Stimulated activated CD8-positive, alpha-beta memory T cell treated with anti-CD3 and anti-CD28 coated beads, Interleukin-4, amount 100 ng/mL, for 4 hours (primary cell): ENCODE measurements at regions not wholly inside any gene's neighbourhood (a gene's known extent, or its start where the extent isn't known, plus 50 kb on each side); places are given as distances from the start of the nearest gene placed in this dataset.
"Not testable (repeated sequence)": the region's sequence is repeated elsewhere in the genome, so short reads cannot be mapped to it uniquely, and the experiment has no call there.

Experiments
- DNase-seq, 2 donors: peaks; one replicate each; pipeline ENCODE4 v3.0.0-alpha.2; 2020; ENCODE audit warnings: low read depth in 2 of 2, low spot score in 1 of 2

DNA sequence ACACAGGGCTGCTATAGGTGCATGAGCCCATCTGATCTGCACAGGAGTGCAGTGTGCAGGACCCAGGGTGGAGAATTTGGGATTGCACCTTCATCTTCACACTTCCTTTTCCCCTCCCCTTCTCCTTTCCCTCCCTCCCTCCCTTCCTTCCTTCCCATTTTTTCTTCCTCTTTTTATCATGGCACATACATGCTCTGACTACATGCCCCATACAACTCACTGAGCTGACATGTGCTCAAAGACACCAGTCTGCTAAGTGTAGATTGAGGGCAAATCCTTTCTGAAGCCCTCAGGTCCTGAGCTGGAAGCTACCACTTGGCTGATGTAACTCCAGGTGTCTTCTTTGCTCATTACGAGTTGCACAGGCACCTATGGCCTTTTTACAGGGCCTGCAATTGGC is 365.3 kb upstream of the ZNF32 start:
- no peak for DNase-seq

DNA sequence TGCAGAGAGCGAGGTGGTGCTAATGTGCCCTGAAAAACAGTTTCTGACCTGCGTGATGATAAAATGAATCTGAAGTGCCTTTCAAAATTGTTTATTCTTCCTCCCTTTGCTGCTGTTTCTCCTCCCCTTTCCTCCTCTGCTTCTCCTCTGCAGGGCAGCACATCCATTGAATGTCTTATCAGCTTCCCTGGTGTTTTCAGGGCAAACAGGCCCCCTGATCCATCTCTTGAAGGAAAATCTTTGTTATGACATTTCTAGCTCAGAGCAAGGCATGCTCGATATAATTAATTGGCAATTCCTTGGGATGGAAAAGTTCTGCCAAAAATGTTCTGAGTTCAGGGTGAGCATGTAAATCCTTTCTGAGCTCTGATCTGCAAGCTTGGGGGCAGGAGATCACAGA is 364.2 kb upstream of the ZNF32 start:
- DNase-seq: no peak

DNA sequence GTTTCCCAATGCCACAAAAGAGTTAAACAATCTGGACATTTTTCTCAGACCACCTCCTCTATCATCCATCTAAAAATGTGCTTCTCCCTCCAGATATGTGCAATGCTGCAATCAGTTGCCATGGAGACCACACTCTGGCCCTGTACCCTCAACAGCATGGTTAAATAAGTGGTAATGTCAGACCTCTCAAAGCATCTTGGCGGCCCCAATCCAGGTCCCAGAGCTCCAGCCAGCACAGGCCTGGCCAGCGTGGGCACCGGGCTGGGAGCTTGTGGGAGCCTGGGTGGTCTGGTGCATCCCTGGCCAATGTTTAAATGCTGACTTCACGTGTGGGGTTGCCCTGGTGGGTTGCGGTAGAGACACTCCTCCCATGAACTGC is 362.9 kb upstream of the ZNF32 start:
- no peak for DNase-seq

DNA sequence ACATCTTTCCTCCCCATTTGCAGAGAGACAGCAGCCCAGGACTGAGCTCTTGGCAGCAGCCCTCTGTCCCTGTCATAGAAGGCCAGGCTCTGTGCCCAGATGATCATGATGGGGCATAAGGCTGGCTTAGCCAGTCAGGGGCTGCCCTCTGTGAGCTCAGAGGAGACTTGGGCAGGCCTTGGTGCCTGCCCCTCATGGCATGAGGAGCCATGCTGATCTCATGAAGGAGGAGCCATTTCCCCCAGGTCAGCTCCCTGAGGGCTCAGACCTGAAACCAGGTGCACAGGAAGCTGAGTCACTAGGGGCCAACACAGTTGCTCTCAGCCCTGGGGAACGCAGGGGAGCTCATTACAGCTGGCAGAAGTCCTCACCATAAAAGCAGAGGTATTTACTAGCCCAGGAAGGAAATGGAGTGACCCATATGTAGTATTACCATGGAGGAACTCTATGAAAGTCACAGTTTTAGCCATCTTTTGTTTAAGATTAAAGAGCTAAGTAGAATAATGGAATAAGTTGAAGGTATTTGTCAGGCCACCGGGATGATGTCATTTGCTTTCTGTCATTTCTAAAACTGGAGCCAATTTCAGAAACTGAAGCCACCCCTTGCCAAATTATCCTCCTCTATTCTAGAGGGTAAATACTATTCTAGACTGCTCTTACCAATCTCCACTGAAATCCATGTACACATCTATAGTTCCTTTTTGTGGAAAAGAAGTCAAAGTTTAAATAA is 362.4 kb upstream of the ZNF32 start:
- no peak for DNase-seq

DNA sequence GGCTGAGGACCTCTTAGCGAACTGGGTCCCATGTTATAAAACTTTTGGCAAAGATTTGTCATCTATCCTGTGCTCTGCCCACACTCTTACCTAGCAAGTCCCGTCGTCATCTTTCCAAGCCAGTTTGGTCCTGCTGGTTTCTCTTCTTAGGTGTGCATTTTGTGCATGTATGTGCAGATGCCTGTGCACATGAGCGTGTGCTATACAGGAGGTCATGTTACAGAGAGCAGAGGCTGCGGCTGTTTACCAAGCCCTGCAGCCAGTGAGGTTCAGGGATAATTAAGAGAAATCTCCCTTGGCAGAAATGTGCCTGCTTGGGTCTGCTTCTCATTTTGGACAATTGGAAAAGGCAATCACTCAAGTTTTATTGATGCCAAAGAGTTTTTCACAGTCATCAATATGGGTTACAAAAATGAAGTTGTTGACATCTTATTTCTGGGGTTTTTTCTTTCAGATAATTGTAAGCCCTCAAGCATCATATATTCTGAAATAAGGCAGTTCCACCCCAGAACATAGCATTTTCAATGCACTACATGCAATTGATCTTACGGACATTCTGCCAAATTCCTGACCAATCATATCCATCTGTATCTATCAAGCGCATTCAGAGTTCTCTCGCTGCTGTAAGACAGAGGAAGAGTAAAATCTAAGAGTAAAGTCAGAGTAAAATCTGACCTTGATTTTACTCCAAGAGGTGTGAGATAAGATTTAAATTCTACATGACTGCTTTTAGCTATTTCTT is 361.4 kb upstream of the ZNF32 start:
- DNase-seq: no peak

DNA sequence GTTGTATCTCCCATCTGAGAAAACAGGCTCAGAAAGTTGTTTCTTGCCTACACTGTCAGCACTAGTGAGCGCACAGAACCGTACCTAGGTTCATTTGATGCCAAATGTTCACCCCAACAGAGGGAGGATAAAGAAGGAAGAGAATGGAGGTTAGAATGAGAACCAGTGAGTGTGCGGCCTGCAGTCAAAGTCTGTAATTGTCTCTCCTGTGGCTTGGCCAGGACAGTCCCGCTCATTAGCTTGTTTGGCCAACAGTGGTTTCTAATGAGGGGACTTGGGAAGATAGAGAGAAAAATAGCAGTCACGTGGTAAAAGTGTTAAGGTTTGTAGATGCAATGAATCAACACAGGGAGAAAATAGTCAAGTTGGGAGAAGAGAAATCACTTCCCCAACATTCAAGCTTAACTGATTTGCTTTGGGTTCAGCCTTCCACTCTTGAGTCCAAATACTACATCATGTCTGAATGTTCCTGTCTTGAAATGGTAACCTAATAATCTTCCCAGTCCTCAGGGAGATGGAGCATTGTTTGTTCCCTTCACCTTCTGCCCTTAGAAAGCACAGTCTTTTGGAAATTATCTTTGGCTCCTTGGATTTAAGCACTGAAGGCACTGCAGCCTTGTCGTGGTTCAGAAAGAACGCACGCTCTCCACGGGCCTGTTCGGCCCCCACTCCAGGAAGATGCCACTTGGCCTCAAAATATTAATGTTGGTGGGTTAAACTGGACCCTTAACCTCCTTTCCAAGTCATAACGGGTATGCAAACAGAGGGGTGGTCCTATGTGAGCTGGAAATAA is 360.4 kb upstream of the ZNF32 start:
- DNase-seq: no peak

DNA sequence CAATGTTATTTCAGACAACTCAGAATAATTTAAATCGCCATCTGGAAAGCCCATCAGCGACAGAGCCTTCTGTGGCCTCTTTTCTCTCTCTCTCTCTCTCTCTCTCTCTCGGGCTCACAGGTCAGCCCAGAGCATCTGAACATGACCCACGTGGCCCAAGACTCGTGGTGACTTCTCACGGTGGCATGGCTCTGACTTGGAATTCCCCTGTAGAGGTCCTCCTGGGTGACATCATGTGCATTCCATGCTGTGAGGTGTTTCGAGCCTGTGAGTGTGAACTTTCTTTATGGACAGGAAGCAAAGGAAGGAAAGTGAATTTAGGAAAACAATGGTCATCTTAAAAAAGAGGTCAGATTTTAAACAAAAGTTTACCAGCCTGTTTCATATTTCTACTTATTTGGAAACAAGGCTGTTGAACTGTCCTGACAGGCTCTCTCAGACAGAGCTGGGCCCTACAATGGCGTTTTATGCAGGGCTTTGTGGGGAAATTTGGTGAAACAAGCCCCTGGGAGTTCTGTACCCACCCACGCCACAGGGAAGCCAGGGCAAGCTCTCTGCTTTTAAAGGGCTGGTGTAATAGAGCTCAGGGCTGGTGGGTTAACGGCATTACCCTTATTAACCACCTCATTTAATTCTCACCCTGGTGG is 359.7 kb upstream of the ZNF32 start:
- DNase-seq: no peak

DNA sequence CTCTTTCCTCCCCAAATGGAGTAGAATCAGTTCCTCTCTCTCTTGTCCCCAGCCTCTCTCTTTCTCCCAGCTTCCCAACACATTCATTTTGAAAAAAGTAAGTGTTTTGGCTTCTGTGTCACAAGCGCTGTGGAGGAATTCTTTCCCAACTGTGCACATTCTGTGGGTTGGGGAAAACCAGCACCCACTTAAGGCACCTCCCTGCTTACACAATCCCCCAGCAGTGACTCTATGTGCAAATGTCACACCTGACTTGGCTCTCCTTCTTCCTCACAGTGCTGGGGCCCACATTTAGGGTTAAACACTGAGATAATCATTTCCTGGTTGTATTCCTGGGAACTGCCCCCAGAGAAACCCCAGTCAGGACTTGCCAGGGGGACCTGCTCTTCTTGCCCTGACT is 358.1 kb upstream of the ZNF32 start:
- DNase-seq: no peak

DNA sequence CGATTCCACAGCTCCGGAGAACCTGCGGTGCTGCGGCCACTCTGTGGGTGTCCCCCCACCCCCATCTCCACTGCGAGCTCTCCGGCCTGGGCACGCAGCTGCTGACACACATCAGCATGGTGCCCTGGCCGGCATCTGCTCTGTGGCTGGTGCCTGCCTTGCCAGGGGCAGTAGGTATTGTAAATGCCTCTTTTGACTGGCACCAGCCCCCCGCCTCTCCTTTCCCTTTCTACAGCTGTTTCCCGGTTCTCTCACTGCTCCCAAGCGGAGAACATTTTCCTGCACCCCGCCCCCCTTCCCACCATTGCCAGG is 357.1 kb upstream of the ZNF32 start:
- DNase-seq: no peak

DNA sequence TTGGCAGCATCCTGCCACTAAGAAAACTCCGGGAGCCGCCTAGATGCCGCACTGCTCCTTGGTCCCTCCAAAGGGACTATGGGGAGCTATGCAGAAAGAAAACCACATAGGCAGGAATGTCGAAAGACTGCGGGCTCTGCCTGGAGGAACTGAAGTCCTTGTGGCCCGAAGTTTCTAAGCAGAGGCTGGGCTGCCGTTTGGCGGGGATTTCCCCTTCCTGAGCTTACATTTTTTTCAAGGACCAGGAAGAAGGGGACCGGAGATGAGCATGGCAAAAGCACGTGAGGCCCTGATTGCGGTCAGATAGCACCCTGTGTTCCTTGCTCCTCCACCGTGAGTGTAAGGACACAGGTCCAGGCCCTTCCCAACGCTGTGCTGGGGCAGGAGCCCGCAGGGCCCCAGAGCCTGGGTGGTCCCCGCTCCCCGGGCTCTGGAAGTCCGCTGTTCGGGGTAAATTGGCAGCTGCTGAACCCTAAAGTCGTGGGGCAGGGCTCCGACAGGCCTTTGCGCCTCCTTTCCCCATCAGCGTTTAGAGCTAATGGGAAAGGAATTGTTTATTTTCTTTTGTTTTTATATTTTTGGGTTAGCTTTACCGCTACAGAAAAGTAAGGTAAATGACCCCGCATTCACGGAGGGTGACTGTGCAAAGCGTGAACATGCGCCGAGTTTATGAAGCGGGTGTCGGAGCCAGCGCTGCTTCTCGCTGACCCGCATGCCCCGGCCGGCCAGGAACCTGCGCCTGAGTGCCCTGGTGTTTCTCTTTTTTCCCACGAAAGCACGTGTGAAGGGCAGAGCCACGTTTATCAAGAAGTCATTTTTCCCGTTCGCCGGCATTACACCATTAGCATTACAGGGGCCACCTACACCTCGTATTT is 356.5 kb upstream of the ZNF32 start:
- DNase-seq: no peak

DNA sequence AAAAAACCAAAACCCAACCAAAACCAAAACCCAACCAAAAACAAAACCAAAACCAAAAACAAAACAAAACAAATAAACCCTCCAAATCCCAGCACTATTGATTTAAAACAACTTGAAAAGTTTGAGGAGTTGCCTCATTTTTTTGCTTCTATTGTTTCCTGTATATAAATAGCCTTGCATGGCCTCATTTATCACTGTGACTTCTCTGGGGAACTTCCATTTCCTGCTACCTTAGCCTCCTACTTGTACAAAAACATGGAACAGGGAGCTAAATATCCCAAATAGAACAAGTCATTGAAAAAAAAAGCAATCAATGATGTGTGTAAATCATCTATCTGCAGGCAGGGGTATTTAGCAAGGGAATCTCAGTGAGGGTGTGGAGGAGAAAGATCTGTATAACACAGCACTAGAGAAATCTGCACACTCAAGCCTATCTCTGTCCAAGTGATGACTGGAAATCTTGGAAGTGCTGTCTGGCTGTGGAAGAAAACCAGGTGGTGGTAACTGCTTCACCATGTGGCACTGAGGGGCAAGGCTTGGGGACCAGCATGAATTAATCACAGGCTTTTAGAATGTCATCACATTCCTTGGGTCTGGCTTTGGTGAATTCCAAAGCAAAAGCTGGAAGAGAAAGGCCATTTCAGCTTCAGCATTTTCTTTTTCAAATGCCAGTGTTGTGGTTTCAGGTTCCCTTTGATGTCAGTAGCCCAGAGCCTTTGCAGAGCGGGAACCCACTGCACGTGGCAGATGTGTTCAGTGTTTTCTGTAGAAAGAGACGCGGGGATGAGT is 349.5 kb upstream of the ZNF32 start:
- no peak for DNase-seq

DNA sequence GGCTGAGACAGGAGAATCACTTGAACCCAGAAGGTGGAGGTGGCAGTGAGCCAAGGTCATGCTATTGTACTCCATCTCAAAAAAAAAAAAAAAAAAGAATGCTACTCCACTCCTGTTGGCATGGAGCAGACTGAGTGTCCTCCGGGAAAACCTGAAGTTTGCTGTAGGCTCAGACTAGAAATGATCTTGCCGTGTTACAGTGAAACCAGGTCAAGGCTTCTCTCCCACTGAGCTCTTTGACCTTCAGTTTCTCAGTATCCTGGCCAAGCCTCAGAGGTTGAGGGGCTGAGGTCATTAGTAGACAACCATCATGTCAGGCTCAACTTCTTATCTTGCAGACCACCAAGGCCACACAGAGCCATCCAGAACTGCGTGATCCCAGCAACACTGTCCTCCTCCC is 348.6 kb upstream of the ZNF32 start:
- no peak for DNase-seq

DNA sequence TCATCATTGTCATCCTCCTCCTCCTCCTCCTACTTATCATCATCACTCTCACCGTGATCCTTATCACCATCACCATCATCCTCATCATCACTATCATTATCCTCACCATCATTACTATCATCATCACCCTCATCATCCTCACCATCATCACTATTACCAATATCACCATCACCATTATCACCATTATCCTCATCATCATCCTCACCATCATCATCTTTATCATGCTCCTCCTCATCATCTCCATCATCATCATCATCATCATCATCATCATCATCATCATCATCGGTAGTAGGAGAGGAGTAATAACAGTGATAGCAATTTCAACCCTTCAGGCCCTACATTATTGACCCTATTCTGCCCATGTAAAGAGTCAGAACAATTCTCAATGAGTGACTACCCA is 345.9 kb upstream of the ZNF32 start:
- DNase-seq: no peak

DNA sequence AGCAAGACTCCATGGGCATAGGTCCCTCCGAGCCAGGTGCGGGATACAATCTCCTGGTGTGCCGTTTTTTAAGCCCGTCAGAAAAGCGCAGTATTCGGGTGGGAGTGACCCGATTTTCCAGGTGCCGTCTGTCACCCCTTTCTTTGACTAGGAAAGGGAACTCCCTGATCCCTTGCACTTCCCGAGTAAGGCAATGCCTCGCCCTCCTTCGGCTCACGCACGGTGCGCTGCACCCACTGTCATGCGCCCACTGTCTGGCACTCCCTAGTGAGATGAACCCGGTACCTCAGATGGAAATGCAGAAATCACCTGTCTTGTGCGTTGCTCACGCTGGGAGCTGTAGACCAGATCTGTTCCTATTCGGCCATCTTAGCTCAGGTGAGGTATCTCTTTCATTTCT is 344.1 kb upstream of the ZNF32 start:
- not testable (repeated sequence) for DNase-seq

DNA sequence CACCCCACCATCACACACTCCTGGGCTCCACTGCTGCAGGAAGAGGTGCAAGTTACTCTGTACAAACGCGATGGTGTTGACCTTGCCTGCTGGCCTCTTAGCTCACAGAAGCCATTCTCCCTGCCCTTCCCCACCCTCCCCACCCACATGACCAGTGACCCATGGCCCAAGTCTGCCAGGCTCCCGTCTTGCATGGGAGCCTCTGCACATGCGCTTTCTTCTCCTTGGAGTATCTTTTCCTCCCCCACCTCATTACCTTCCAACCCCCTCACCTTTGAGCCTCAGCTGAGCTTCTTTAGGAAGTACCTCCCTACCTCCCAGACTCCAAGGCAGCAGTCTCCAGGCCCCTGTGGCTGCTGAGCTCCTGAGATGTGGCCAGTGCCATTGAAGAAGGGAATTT is 337.7 kb upstream of the ZNF32 start:
- no peak for DNase-seq

DNA sequence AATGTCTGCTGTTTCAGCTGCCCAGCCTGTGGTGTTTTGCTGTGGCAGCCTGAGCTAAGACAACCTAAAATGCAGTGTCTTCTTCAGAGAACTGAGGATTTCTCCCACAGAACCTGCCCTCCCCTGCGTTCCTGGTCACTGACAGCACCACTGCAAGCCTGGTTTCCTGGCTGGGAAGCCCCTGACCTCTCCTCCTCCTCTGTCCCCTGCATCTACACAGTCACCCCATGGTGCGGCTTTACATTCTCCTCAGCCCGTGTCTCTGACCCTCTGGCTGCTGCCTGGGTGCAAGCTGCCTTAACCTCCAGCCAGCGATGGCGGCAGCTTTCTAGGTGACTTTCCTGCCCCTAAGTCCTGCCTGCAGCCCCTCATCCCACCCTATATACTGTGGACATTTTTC is 337.3 kb upstream of the ZNF32 start:
- no peak for DNase-seq

DNA sequence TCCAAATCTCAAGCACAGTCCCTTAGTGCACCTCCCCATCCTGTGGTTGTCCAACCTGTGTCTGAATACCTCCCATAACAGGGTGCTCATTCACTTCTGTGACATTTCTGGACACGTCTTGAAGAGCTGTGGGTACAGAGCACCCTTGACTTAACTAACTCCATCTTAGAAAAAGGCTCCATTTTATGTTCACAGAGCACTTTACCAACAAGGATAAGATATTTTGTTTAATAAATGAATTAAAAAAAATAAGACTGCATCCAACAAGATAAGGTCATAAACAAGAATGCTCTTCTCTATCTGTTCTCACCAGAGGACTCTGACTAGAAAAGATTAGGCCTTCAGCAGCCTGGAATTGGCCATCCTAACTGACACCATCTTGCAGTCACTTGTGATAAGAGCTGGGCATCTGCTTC is 335.2 kb upstream of the ZNF32 start:
- no peak for DNase-seq

DNA sequence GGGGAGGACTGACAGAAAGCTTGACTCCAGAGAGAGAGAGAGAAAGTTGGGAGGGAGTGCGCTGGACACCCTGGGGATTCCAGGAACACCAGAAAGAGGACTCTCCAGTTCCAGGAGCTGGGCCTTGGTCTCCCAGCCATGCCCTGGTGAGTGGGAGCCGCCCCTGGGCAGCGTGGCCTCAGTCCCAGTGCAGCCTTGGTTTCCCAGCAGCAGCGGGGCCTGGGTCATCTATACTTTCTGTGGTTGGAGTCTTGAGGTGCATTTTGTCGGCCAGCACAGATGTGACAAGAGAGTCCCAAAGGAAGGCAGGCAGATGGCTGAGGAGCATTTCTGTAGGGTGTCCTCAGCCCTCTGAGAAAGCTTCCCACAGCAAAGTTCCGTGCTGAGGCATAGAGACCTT is 334.7 kb upstream of the ZNF32 start:
- no peak for DNase-seq

DNA sequence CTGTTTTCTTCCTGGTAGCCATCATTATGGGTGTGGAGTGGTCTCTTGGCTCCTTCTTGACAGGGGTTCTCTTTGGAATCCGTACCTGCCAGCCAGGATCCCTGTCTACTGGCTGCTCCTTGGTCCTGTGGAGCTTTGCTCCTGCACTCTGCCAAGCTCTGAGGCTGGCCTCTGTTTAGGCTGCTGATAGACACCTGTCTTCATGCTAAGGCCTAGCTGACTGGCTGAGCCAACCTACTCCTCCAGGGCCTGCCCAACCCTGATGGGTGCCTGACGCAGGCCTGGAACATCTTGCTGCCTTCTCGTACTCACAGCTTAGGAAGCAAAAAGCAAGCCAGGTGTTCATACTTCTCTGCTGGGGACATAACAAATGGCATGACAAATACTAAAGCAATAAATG is 333.6 kb upstream of the ZNF32 start:
- no peak for DNase-seq

DNA sequence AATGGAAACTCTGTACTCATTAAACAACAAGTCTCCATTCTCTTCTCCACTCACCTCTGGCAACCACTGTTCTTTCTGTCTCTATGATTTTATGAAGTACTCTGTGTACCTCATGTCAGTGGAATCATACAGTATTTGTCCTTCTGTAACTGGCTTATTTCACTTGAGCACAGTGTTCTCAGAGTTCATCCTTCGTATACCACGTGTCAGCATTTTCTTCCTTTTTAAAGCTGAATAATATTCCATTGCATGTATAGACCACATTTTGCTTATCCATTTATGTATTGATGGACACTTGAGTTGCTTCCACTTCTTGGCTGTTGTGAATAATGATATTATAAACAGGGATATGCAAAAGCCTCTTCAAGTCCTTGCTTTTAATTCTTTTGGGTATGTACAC is 333.0 kb upstream of the ZNF32 start:
- no peak for DNase-seq
